Heart left ventricle (tissue), 13 donors: ENCODE measurements at regions not wholly inside any gene's neighbourhood (a gene's known extent, or its start where the extent isn't known, plus 50 kb on each side); places are given as distances from the start of the nearest gene placed in this dataset.

Experiments used
- CTCF ChIP-seq, 12 donors: fragments of 200-600 bp; sonication (generic) in 4 of 12; IDR thresholded peaks; one replicate each; pipeline versions ENCODE4 v1.5.0 to v1.8.0; 2018 to 2022; ENCODE audit warnings: antibody characterized with exemption in 12 of 12, mild to moderate bottlenecking in 5 of 12
- POLR2A ChIP-seq, 2 donors: fragments of 450-650 bp; IDR thresholded peaks; one replicate each; pipeline ENCODE4 v1.6.1; 2017; ENCODE audit warnings: antibody characterized with exemption in 2 of 2, mild to moderate bottlenecking in 2 of 2, moderate library complexity in 2 of 2
- donor health status: ischemic (EF 13 %, LVEDD 7.1; RV severe dilation, severe dysfunction).
- donor health status: DM: no; HTN: yes; CAD: no.
- donor health status: DM: no; HTN: no; CAD: no.
- donor health status: ischemic (EF 25% LVEDD 6.9; RV normal size, moderate dysfunction).
- donor health status: ischemic (EF 25% LVEDD 5.7; RV mildly dilated, moderate dysfunction).
- donor health status: ischemic (EF 35%, LVEDD 5.7; RV mildly dilated, moderate dysfunction).
- donor health status: nonischemic (EF 11% LVEDD 7.7; RV severe dilation, severe dysfunction).
- donor health status: DM: yes; HTN: yes; CAD: no.
- donor health status: PGD.
- donor health status: ischemic (EF 29% LVEDD 5.4; RV normal size, mild dysfunction).
- donor health status: nonischemic (EF 23%, LVEDD 6.1; RV moderate dilation, normal function).

GRCh38 chr2:144003460-144004075, 516.4 kb downstream of the ZEB2 start:
- no peak for TF ChIP-seq POLR2A (IDR thresholded peaks at IDR 0.05)
- no peak for TF ChIP-seq CTCF (IDR thresholded peaks at IDR 0.05)
